Activated CD8-positive, alpha-beta memory T cell treated with anti-CD3 and anti-CD28 coated beads, Interleukin-2, amount 10 ng/mL, durations not matched to agents 7 days and 5 days (primary cell): ENCODE measurements at regions not wholly inside any gene's neighbourhood (a gene's known extent, or its start where the extent isn't known, plus 50 kb on each side); places are given as distances from the start of the nearest gene placed in this dataset.
"Not testable (repeated sequence)": the region's sequence is repeated elsewhere in the genome, so short reads cannot be mapped to it uniquely, and the experiment has no call there.

Experiments
- ATAC-seq: fragments of 150-1000 bp; cut with Tn5 transposase; one replicate; pipeline ENCODE4 v1.10.0; 2021; ENCODE audit warnings: moderate library complexity
- CTCF ChIA-PET: fragments of 350-600 bp; sonication (Branson Sonifier 250); formaldehyde crosslinking; loops from one replicate; lab custom pipeline; 2021; ENCODE audit warnings: antibody characterized with exemption; lab: Charles Lee
- DNase-seq: peaks from one replicate; pipeline ENCODE4 v3.0.0-alpha.2; 2020
- H3K27ac Mint-ChIP-seq: one replicate; pipeline ENCODE4 v1.8.0; 2021; ENCODE audit warnings: mild to moderate bottlenecking, mixed read lengths
- H3K27me3 Mint-ChIP-seq: one replicate; pipeline ENCODE4 v1.8.0; 2021; ENCODE audit warnings: mixed read lengths
- H3K36me3 Mint-ChIP-seq: one replicate; pipeline ENCODE4 v1.8.0; 2021; ENCODE audit warnings: mild to moderate bottlenecking, mixed read lengths
- H3K4me1 Mint-ChIP-seq: one replicate; pipeline ENCODE4 v1.8.0; 2021; ENCODE audit warnings: mixed read lengths
- H3K4me3 Mint-ChIP-seq: one replicate; pipeline ENCODE4 v1.8.0; 2021; ENCODE audit warnings: mild to moderate bottlenecking, moderate library complexity, mixed read lengths
- H3K9me3 Mint-ChIP-seq: one replicate; pipeline ENCODE4 v1.8.0; 2022; ENCODE audit warnings: low read depth, mixed read lengths

- no peak overlapping the region for H3K4me3 Mint-ChIP-seq
- H3K9me3 Mint-ChIP-seq: no peaks in the 10 kb centered on the region
- H3K4me1 Mint-ChIP-seq: no peaks in the 10 kb centered on the region
- H3K27ac Mint-ChIP-seq: no peak overlapping the region
- no peaks in the 10 kb centered on the region for H3K36me3 Mint-ChIP-seq
- no peak for DNase-seq
- CTCF ChIA-PET: no interaction called here
- no peaks in the 10 kb centered on the region for H3K27me3 Mint-ChIP-seq
- no peak for ATAC-seq
Measured at GRCh38 chr19:31057476-31057875, 291.8 kb downstream of the TSHZ3 start.

GRCh38 chr19:31055454-31055853, 293.8 kb downstream of the TSHZ3 start:
- H3K4me1 Mint-ChIP-seq: no peaks in the 10 kb centered on the region
- no peaks in the 10 kb centered on the region for H3K9me3 Mint-ChIP-seq

GRCh38 chr19:31054430-31054829, 294.8 kb downstream of the TSHZ3 start:
- ATAC-seq: no peak
- H3K4me3 Mint-ChIP-seq: no peak overlapping the region
- CTCF ChIA-PET: interaction anchor here (1.0 to 1.9 kb wide), 3 partner anchors 9 to 309 kb away, joined by 3 to 4 read pairs (median 3); no protein-coding TSS in a partner anchor
- no peaks in the 10 kb centered on the region for H3K27me3 Mint-ChIP-seq
- H3K9me3 Mint-ChIP-seq: no peaks in the 10 kb centered on the region
- DNase-seq: peak; percentile 47
- H3K36me3 Mint-ChIP-seq: no peaks in the 10 kb centered on the region
- no peak overlapping the region for H3K27ac Mint-ChIP-seq
- H3K4me1 Mint-ChIP-seq: no peaks in the 10 kb centered on the region

More at GRCh38 chr19:31055454-31055853, 293.8 kb downstream of the TSHZ3 start:
- Mint-ChIP-seq H3K27me3 (no peaks in the 10 kb centered on the region), H3K4me3 (no peak overlapping the region), H3K36me3 (no peaks in the 10 kb centered on the region), H3K27ac (no peak overlapping the region)
- DNase-seq (no peak), ATAC-seq (no peak)
- CTCF ChIA-PET: interaction anchor here (1.3 to 1.9 kb wide), 2 partner anchors 285 to 308 kb away, joined by 3 to 4 read pairs; no protein-coding TSS in a partner anchor

GRCh38 chr19:31049431-31049830, 299.8 kb downstream of the TSHZ3 start:
- no peak for ATAC-seq
- Mint-ChIP-seq H3K36me3 (no peaks in the 10 kb centered on the region), H3K4me3 (no peak overlapping the region), H3K4me1 (no peaks in the 10 kb centered on the region), H3K27me3 (no peaks in the 10 kb centered on the region), H3K9me3 (no peaks in the 10 kb centered on the region), H3K27ac (no peak overlapping the region)
- no peak for DNase-seq
- CTCF ChIA-PET: no interaction called here

GRCh38 chr19:31046024-31046423, 303.2 kb downstream of the TSHZ3 start:
- Mint-ChIP-seq H3K9me3 (no peaks in the 10 kb centered on the region), H3K4me3 (no peak overlapping the region), H3K36me3 (no peaks in the 10 kb centered on the region), H3K27me3 (no peaks in the 10 kb centered on the region), H3K27ac (no peak overlapping the region), H3K4me1 (no peaks in the 10 kb centered on the region)
- CTCF ChIA-PET: interaction anchor here (1.1 kb wide), 1 partner anchor 9 kb away, joined by 3 read pairs; no protein-coding TSS in a partner anchor
- DNase-seq: no peak
- no peak for ATAC-seq

- CTCF ChIA-PET: no interaction called here
- no peak overlapping the region for H3K27ac Mint-ChIP-seq
- H3K4me3 Mint-ChIP-seq: no peak overlapping the region
- H3K4me1 Mint-ChIP-seq: no peaks in the 10 kb centered on the region
- H3K27me3 Mint-ChIP-seq: no peaks in the 10 kb centered on the region
- no peaks in the 10 kb centered on the region for H3K9me3 Mint-ChIP-seq
- H3K36me3 Mint-ChIP-seq: no peaks in the 10 kb centered on the region
- DNase-seq (no peak), ATAC-seq (no peak)
Measured at GRCh38 chr19:31041461-31041860, 307.8 kb downstream of the TSHZ3 start.

GRCh38 chr19:31039151-31039550, 310.1 kb downstream of the TSHZ3 start:
- Mint-ChIP-seq H3K27ac (no peak overlapping the region), H3K36me3 (no peaks in the 10 kb centered on the region)

GRCh38 chr19:31037286-31037980, 311.8 kb downstream of the TSHZ3 start:
- Mint-ChIP-seq H3K27me3 (peaks cover 1% of the 10 kb centered on the region), H3K4me3 (no peak overlapping the region), H3K36me3 (no peaks in the 10 kb centered on the region), H3K9me3 (no peaks in the 10 kb centered on the region), H3K27ac (no peak overlapping the region), H3K4me1 (no peaks in the 10 kb centered on the region)
- CTCF ChIA-PET: no interaction called here
- no peak for ATAC-seq
- DNase-seq: no peak

More at GRCh38 chr19:31039151-31039550, 310.1 kb downstream of the TSHZ3 start:
- no peaks in the 10 kb centered on the region for H3K9me3 Mint-ChIP-seq
- no peak for DNase-seq
- CTCF ChIA-PET: no interaction called here
- H3K27me3 Mint-ChIP-seq: no peaks in the 10 kb centered on the region
- no peak overlapping the region for H3K4me3 Mint-ChIP-seq
- no peak for ATAC-seq
- no peaks in the 10 kb centered on the region for H3K4me1 Mint-ChIP-seq

GRCh38 chr19:31031455-31031854, 317.8 kb downstream of the TSHZ3 start:
- H3K9me3 Mint-ChIP-seq, H3K4me3 Mint-ChIP-seq, H3K27me3 Mint-ChIP-seq, DNase-seq, H3K36me3 Mint-ChIP-seq, ATAC-seq, H3K27ac Mint-ChIP-seq, CTCF ChIA-PET, H3K4me1 Mint-ChIP-seq: not testable (repeated sequence)

- Mint-ChIP-seq H3K27me3 (no peaks in the 10 kb centered on the region), H3K4me3 (no peak overlapping the region), H3K9me3 (no peaks in the 10 kb centered on the region), H3K36me3 (no peaks in the 10 kb centered on the region), H3K27ac (no peak overlapping the region), H3K4me1 (no peaks in the 10 kb centered on the region)
- DNase-seq (no peak), ATAC-seq (no peak)
- CTCF ChIA-PET: no interaction called here
Measured at GRCh38 chr19:31023038-31023437, 326.2 kb downstream of the TSHZ3 start.

GRCh38 chr19:31018936-31019335, 330.3 kb downstream of the TSHZ3 start:
- H3K4me3 Mint-ChIP-seq: no peak overlapping the region
- ATAC-seq (no peak), DNase-seq (no peak)
- no peak overlapping the region for H3K27ac Mint-ChIP-seq
- CTCF ChIA-PET: no interaction called here
- H3K27me3 Mint-ChIP-seq: no peaks in the 10 kb centered on the region
- H3K4me1 Mint-ChIP-seq: peaks cover 8% of the 10 kb centered on the region
- no peaks in the 10 kb centered on the region for H3K9me3 Mint-ChIP-seq
- no peaks in the 10 kb centered on the region for H3K36me3 Mint-ChIP-seq

GRCh38 chr19:31015778-31016177, 333.5 kb downstream of the TSHZ3 start:
- Mint-ChIP-seq H3K4me3 (no peak overlapping the region), H3K9me3 (no peaks in the 10 kb centered on the region), H3K36me3 (no peaks in the 10 kb centered on the region), H3K27me3 (no peaks in the 10 kb centered on the region), H3K27ac (no peak overlapping the region), H3K4me1 (peaks cover 8% of the 10 kb centered on the region)
- DNase-seq (peak; percentile 44), ATAC-seq (no peak)
- CTCF ChIA-PET: no interaction called here

GRCh38 chr19:31014668-31015067, 334.6 kb downstream of the TSHZ3 start:
- CTCF ChIA-PET: no interaction called here
- no peak for ATAC-seq

GRCh38 chr19:31013384-31014020, 335.7 kb downstream of the TSHZ3 start:
- H3K4me1 Mint-ChIP-seq: peaks cover 8% of the 10 kb centered on the region
- ATAC-seq: no peak
- no peak overlapping the region for H3K27ac Mint-ChIP-seq
- H3K27me3 Mint-ChIP-seq: no peaks in the 10 kb centered on the region
- no peaks in the 10 kb centered on the region for H3K36me3 Mint-ChIP-seq
- CTCF ChIA-PET: no interaction called here
- no peaks in the 10 kb centered on the region for H3K9me3 Mint-ChIP-seq
- no peak overlapping the region for H3K4me3 Mint-ChIP-seq
- DNase-seq: no peak

More at GRCh38 chr19:31014668-31015067, 334.6 kb downstream of the TSHZ3 start:
- no peaks in the 10 kb centered on the region for H3K36me3 Mint-ChIP-seq
- no peak for DNase-seq
- H3K9me3 Mint-ChIP-seq: no peaks in the 10 kb centered on the region
- peaks cover 8% of the 10 kb centered on the region for H3K4me1 Mint-ChIP-seq
- no peak overlapping the region for H3K4me3 Mint-ChIP-seq
- H3K27ac Mint-ChIP-seq: no peak overlapping the region
- no peaks in the 10 kb centered on the region for H3K27me3 Mint-ChIP-seq
